Fibroblast of upper back skin (primary cell): ENCODE measurements at regions not wholly inside any gene's neighbourhood (a gene's known extent, or its start where the extent isn't known, plus 50 kb on each side); places are given as distances from the start of the nearest gene placed in this dataset.

Source experiments
- DNase-seq: peaks from one replicate; pipeline ENCODE4 v3.0.0-alpha.2; 2013

GRCh38 chr17:13352747-13353415 is 248.8 kb downstream of the HS3ST3A1 start:
- no peak for DNase-seq

- peak; percentile 83 for DNase-seq
Observed at GRCh38 chr17:13351046-13351445, 250.7 kb downstream of the HS3ST3A1 start.

- DNase-seq: no peak
Observed at GRCh38 chr17:13350466-13350865, 251.3 kb downstream of the HS3ST3A1 start.

GRCh38 chr17:13346996-13347762 is 254.6 kb downstream of the HS3ST3A1 start:
- peak; percentile 99 for DNase-seq

GRCh38 chr17:13346592-13346991 is 255.1 kb downstream of the HS3ST3A1 start:
- no peak for DNase-seq

- DNase-seq: peak; percentile 98
Observed at GRCh38 chr17:13346081-13346533, 255.6 kb downstream of the HS3ST3A1 start.

GRCh38 chr17:13338421-13338820 is 263.3 kb downstream of the HS3ST3A1 start:
- DNase-seq: no peak

GRCh38 chr17:13337864-13338371 is 263.8 kb downstream of the HS3ST3A1 start:
- peak; percentile 81 for DNase-seq

- DNase-seq: peak; percentile 73
Observed at GRCh38 chr17:13337151-13337550, 264.6 kb downstream of the HS3ST3A1 start.

GRCh38 chr17:13334374-13334773 is 267.4 kb downstream of the HS3ST3A1 start:
- no peak for DNase-seq

GRCh38 chr17:13333661-13334060 is 268.1 kb downstream of the HS3ST3A1 start:
- DNase-seq: no peak

GRCh38 chr17:13332207-13332606 is 269.5 kb downstream of the HS3ST3A1 start:
- no peak for DNase-seq

GRCh38 chr17:13329421-13329820 is 272.3 kb downstream of the HS3ST3A1 start:
- no peak for DNase-seq

- DNase-seq: peak; percentile 21
Observed at GRCh38 chr17:13323990-13324389, 277.7 kb downstream of the HS3ST3A1 start.

GRCh38 chr17:13321951-13322701 is 279.6 kb downstream of the HS3ST3A1 start:
- no peak for DNase-seq

- DNase-seq: no peak
Observed at GRCh38 chr17:13320046-13320785, 281.5 kb downstream of the HS3ST3A1 start.

GRCh38 chr17:13316657-13317056 is 285.1 kb downstream of the HS3ST3A1 start:
- DNase-seq: no peak

GRCh38 chr17:13311306-13311705 is 290.4 kb downstream of the HS3ST3A1 start:
- DNase-seq: peak; percentile 82

GRCh38 chr17:13310858-13311257 is 290.9 kb downstream of the HS3ST3A1 start:
- no peak for DNase-seq

- DNase-seq: peak; percentile 80
Observed at GRCh38 chr17:13306310-13306962, 288.6 kb upstream of the ELAC2 start.

GRCh38 chr17:13302983-13303382 is 285.2 kb upstream of the ELAC2 start:
- DNase-seq: no peak

GRCh38 chr17:13302419-13302818 is 284.6 kb upstream of the ELAC2 start:
- no peak for DNase-seq
